K562 (cell line): ENCODE measurements at regions not wholly inside any gene's neighbourhood (a gene's known extent, or its start where the extent isn't known, plus 50 kb on each side); places are given as distances from the start of the nearest gene placed in this dataset.

ENCODE experiments used
- ATAC-seq: fragments of 200-7000 bp; cut with Tn5 transposase; 3 replicates; pipeline ENCODE4 v1.9.1; 2020; ENCODE audit warnings: moderate library complexity
- BruUV-seq: library from RNA; stranded (reverse); fragments of 400-500 nt; replicated peaks from 2 replicates; lab custom pipeline; 2021; lab: Mats Ljungman, UMichigan
- CTCF ChIA-PET: fragments of 300-600 bp; formaldehyde crosslinking; extraction: SDS; loops from one replicate; lab custom pipeline; 2021; ENCODE audit warnings: low intra/inter-chr PET ratio; lab: Yijun Ruan, JAX
- POLR2A ChIA-PET: fragments of 300-600, 350-650 bp; sonication (Branson Sonifier 250); formaldehyde crosslinking; extraction: SDS; loops from one replicate; lab custom pipeline; 2021; ENCODE audit warnings: antibody characterized with exemption, inconsistent platforms; lab: Yijun Ruan, JAX
- DNase-seq, 4 experiments: peaks; one replicate each; pipeline versions ENCODE4 v3.0.0 to v3.0.0-alpha.2; 2011 to 2018; ENCODE audit warnings: low spot score in 3 of 4, mixed read lengths in 3 of 4; ENCODE audit errors: extremely low read depth in 1 of 4
- FAIRE-seq: peaks from 2 replicates; lab custom pipeline; 2011; peaks lifted over from hg19 to GRCh38; lab: Jason Lieb, UNC
- H2AFZ ChIP-seq: 2 replicates; pipeline ENCODE4 v1.6.0; 2011; ENCODE audit warnings: low read depth, low read length, control low read depth, inconsistent platforms
- H3K27ac ChIP-seq: fragments of 200-600 bp; 3 replicates; pipeline ENCODE4 v1.8.0; 2011; ENCODE audit warnings: low read depth, mild to moderate bottlenecking, control low read depth, inconsistent platforms, low read length, moderate library complexity, mixed read lengths; ENCODE audit errors: extremely low read depth
- H3K27me3 ChIP-seq, 2 experiments: fragments of 300-600 bp in 1 of 2; 2 replicates in 1 of 2; 3 replicates in 1 of 2; pipeline versions ENCODE4 v1.6.0 to v1.8.0; 2011; ENCODE audit warnings: inconsistent platforms in 2 of 2, low read length in 2 of 2, mild to moderate bottlenecking in 1 of 2, mixed read lengths in 1 of 2, moderate library complexity in 1 of 2; ENCODE audit not compliant: control insufficient read depth in 2 of 2, insufficient read depth in 2 of 2
- H3K36me3 ChIP-seq: fragments of 300-600 bp; 3 replicates; pipeline ENCODE4 v1.8.0; 2011; ENCODE audit warnings: mild to moderate bottlenecking, low read length, inconsistent platforms; ENCODE audit not compliant: control insufficient read depth, insufficient read depth
- H3K4me1 ChIP-seq, 2 experiments: fragments of 200-600 bp in 1 of 2; replicated peaks in 1 of 2; 2 replicates in 1 of 2; 3 replicates in 1 of 2; pipeline versions ENCODE4 v1.5.1 to v1.8.0; 2011; ENCODE audit warnings: inconsistent platforms in 2 of 2, low read length in 2 of 2, mild to moderate bottlenecking in 1 of 2, mixed read lengths in 1 of 2, moderate library complexity in 1 of 2; ENCODE audit not compliant: control insufficient read depth in 2 of 2, insufficient read depth in 2 of 2
- H3K4me2 ChIP-seq: 2 replicates; pipeline ENCODE4 v1.6.1; 2011; ENCODE audit warnings: low read length, control low read depth, inconsistent platforms, mixed read lengths; ENCODE audit not compliant: insufficient read depth
- H3K4me3 ChIP-seq: fragments of 200-600 bp; sonication (generic), shearing (Covaris generic); 2 replicates; pipeline ENCODE4 v1.5.1; 2016; ENCODE audit warnings: control low read depth, inconsistent platforms
- H3K79me2 ChIP-seq: fragments of 200-600 bp; 3 replicates; pipeline ENCODE4 v1.8.0; 2011; ENCODE audit warnings: low read length, inconsistent platforms; ENCODE audit not compliant: control insufficient read depth, insufficient read depth
- H3K9ac ChIP-seq, 2 experiments: 2 replicates each; pipeline versions ENCODE4 v1.6.0 to v1.6.1; 2011; ENCODE audit warnings: low read depth in 2 of 2, low read length in 2 of 2, control low read depth in 1 of 2, inconsistent platforms in 1 of 2, mild to moderate bottlenecking in 1 of 2, mixed read lengths in 1 of 2; ENCODE audit not compliant: insufficient read depth in 1 of 2
- H3K9me1 ChIP-seq: one replicate; pipeline ENCODE4 v1.6.0; 2011; ENCODE audit warnings: inconsistent platforms, mild to moderate bottlenecking, low read length, moderate library complexity; ENCODE audit not compliant: control insufficient read depth, insufficient read depth
- H3K9me3 ChIP-seq: replicated peaks from 2 replicates; pipeline ENCODE4 v1.5.1; 2011; ENCODE audit warnings: low read depth, low read length, inconsistent platforms; ENCODE audit not compliant: control insufficient read depth, insufficient read depth
- H4K20me1 ChIP-seq: replicated peaks from 2 replicates; pipeline ENCODE4 v1.6.1; 2011; ENCODE audit warnings: low read length, inconsistent platforms, mixed read lengths; ENCODE audit not compliant: control insufficient read depth, insufficient read depth
- ARID3A ChIP-seq: IDR thresholded peaks from 2 replicates; pipeline ENCODE4 v1.6.1; 2012; ENCODE audit warnings: low read depth, low read length, improper control_type of control experiment, borderline replicate concordance
- BACH1 ChIP-seq: fragments of 200-800 bp; sonication (Bioruptor generic); IDR thresholded peaks from 2 replicates; pipeline ENCODE4 v1.6.1; 2016; ENCODE audit warnings: missing genetic modification characterization, missing compliant biosample characterization
- GATA2 ChIP-seq: sonication (generic); formaldehyde crosslinking; IDR thresholded peaks from 2 replicates; pipeline ENCODE4 v1.4.0; 2020; ENCODE audit warnings: mild to moderate bottlenecking, missing genetic modification reagents
- GATAD2A ChIP-seq: fragments of 450-650 bp; IDR thresholded peaks from 2 replicates; pipeline ENCODE4 v1.6.1; 2017
- GTF2A2 ChIP-seq: IDR thresholded peaks from 2 replicates; pipeline ENCODE4 v1.6.1; 2016; ENCODE audit warnings: mild to moderate bottlenecking, missing genetic modification characterization, missing compliant biosample characterization
- IFI16 ChIP-seq: fragments of 250-450 bp; sonication (Bioruptor Pico); IDR thresholded peaks from 2 replicates; pipeline ENCODE4 v2.1.2; 2022; ENCODE audit warnings: mild to moderate bottlenecking, inconsistent platforms
- KDM5B ChIP-seq: fragments of 200-600 bp; sonication (generic); IDR thresholded peaks from 2 replicates; pipeline ENCODE4 v1.6.1; 2012; ENCODE audit warnings: low read depth, mild to moderate bottlenecking, moderate library complexity, low read length, control low read depth, inconsistent platforms; ENCODE audit not compliant: insufficient replicate concordance
- RAD51 ChIP-seq: fragments of 450-650 bp; IDR thresholded peaks from 2 replicates; pipeline ENCODE4 v1.7.1; 2016; ENCODE audit warnings: low read depth, mild to moderate bottlenecking, borderline replicate concordance
- SOX6 ChIP-seq: fragments of 450-650 bp; IDR thresholded peaks from 2 replicates; pipeline ENCODE4 v1.6.1; 2014; ENCODE audit warnings: mild to moderate bottlenecking
- ZZZ3 ChIP-seq: fragments of 450-650 bp; IDR thresholded peaks from 2 replicates; pipeline ENCODE4 v1.6.1; 2016; ENCODE audit warnings: antibody characterized with exemption, mild to moderate bottlenecking, moderate library complexity
- WGBS: fragments of 100-300 bp; shearing (Covaris generic); methylation state at CpG from one replicate; pipeline ENCODE4 v1.1.6; 2016; ENCODE audit warnings: low coverage, mixed read lengths; ENCODE audit not compliant: insufficient coverage; ENCODE audit errors: missing lambda C conversion rate; 5-methylcytosine and 5-hydroxymethylcytosine counted together
- in situ Hi-C: fragments of 300-500 bp; cut with MboI; formaldehyde crosslinking; loops from 4 replicates; pipeline ENCODE4 v1.15.0; 2018; ENCODE audit warnings: inconsistent platforms, mixed read lengths
- intact Hi-C: fragments of 100-400 bp; cut with micrococcal nuclease; formaldehyde crosslinking; loops from 2 replicates; pipeline ENCODE4 v1.14.2; 2022
- TF ChIP-seq, protein P1 (sequence below): sonication (generic); formaldehyde crosslinking; IDR thresholded peaks from 2 replicates; pipeline ENCODE4 v1.8.0; 2022; ENCODE audit warnings: missing genetic modification reagents, mild to moderate bottlenecking, borderline replicate concordance
- TF ChIP-seq, protein P2 (sequence below): fragments of 250-450 bp; sonication (Bioruptor Pico); IDR thresholded peaks from 2 replicates; pipeline ENCODE4 v1.5.0; 2020; ENCODE audit warnings: mild to moderate bottlenecking, borderline replicate concordance

- intact Hi-C loops (no loop called here), in situ Hi-C loops (no loop called here)
- H3K9me1 ChIP-seq = no peaks in the 10 kb centered on the region
- BruUV-seq = no TSS peak
- FAIRE-seq (no peak), ATAC-seq (no peak), DNase-seq (no peak)
- ChIA-PET POLR2A (no interaction called here), CTCF (no interaction called here)
- WGBS = 0% methylated on average over 1 of the region's 1 CpG
- H3K27me3 ChIP-seq = no peaks in the 10 kb centered on the region
- no peak overlapping the region for H3K4me2 ChIP-seq
- no peaks in the 10 kb centered on the region for H4K20me1 ChIP-seq
- no peak overlapping the region for H3K9ac ChIP-seq
- H3K27ac ChIP-seq = no peak overlapping the region
- no peak overlapping the region for H3K4me3 ChIP-seq
- H3K36me3 ChIP-seq = no peaks in the 10 kb centered on the region
- 0 out of 2 replicates have a peak, but pooled peaks cover 1% of the 10 kb centered on the region for H3K9me3 ChIP-seq
- no peak overlapping the region for H2AFZ ChIP-seq
- H3K79me2 ChIP-seq = no peaks in the 10 kb centered on the region
- H3K4me1 ChIP-seq = no peaks in the 10 kb centered on the region
- TF ChIP-seq, protein P1, sequence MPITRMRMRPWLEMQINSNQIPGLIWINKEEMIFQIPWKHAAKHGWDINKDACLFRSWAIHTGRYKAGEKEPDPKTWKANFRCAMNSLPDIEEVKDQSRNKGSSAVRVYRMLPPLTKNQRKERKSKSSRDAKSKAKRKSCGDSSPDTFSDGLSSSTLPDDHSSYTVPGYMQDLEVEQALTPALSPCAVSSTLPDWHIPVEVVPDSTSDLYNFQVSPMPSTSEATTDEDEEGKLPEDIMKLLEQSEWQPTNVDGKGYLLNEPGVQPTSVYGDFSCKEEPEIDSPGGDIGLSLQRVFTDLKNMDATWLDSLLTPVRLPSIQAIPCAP = no peak
- TF ChIP-seq BACH1 (tag) (no peak), KDM5B (no peak), IFI16 (no peak), ARID3A (no peak), GATAD2A (no peak), RAD51 (no peak), GTF2A2 (tag) (no peak), GATA2 (CRISPR knock-in tag) (no peak), SOX6 (no peak), ZZZ3 (no peak)
- TF ChIP-seq, protein P2, sequence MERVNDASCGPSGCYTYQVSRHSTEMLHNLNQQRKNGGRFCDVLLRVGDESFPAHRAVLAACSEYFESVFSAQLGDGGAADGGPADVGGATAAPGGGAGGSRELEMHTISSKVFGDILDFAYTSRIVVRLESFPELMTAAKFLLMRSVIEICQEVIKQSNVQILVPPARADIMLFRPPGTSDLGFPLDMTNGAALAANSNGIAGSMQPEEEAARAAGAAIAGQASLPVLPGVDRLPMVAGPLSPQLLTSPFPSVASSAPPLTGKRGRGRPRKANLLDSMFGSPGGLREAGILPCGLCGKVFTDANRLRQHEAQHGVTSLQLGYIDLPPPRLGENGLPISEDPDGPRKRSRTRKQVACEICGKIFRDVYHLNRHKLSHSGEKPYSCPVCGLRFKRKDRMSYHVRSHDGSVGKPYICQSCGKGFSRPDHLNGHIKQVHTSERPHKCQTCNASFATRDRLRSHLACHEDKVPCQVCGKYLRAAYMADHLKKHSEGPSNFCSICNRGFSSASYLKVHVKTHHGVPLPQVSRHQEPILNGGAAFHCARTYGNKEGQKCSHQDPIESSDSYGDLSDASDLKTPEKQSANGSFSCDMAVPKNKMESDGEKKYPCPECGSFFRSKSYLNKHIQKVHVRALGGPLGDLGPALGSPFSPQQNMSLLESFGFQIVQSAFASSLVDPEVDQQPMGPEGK = no peak
Observed at GRCh38 chr18:28875059-28875458, 698.1 kb upstream of the CDH2 start.
